Ascending aorta (tissue), 2 donors: ENCODE measurements at regions not wholly inside any gene's neighbourhood (a gene's known extent, or its start where the extent isn't known, plus 50 kb on each side); places are given as distances from the start of the nearest gene placed in this dataset.

Source experiments
- DNase-seq, 2 donors: peaks; one replicate each; pipeline ENCODE4 v3.0.0-alpha.2; 2019; ENCODE audit warnings: low spot score in 2 of 2
- H3K27ac ChIP-seq, 2 donors: fragments of 200-600 bp; sonication (generic); one replicate each; pipeline ENCODE4 v1.5.1; 2016 to 2017; ENCODE audit warnings: mild to moderate bottlenecking in 1 of 2
- H3K27me3 ChIP-seq: fragments of 200-600 bp; sonication (generic); one replicate; pipeline ENCODE4 v1.5.1; 2017
- H3K36me3 ChIP-seq, 2 donors: fragments of 200-600 bp; sonication (generic); one replicate each; pipeline ENCODE4 v1.5.1; 2016
- H3K4me1 ChIP-seq, 2 donors: fragments of 200-600 bp; sonication (generic); one replicate each; pipeline ENCODE4 v1.5.1; 2016 to 2017; ENCODE audit warnings: mild to moderate bottlenecking in 1 of 2
- H3K4me3 ChIP-seq, 2 donors: fragments of 200-600 bp; sonication (generic); one replicate each; pipeline ENCODE4 v1.5.1; 2016 to 2017; ENCODE audit warnings: mild to moderate bottlenecking in 1 of 2
- H3K9me3 ChIP-seq, 2 donors: fragments of 200-600 bp; sonication (generic); one replicate each; pipeline ENCODE4 v1.5.1; 2016
- intact Hi-C: fragments of 100-400 bp; cut with DNase I; formaldehyde crosslinking; loops from one replicate; pipeline ENCODE4 v1.15.1; 2023
- TF ChIP-seq, protein P1 (sequence below), 3 experiments: fragments of 200-600 bp in 2 of 3; fragments of 450-650 bp in 1 of 3; sonication (generic) in 2 of 3; IDR thresholded peaks; one replicate each; pipeline ENCODE4 v1.5.1; 2016 to 2019; ENCODE audit warnings: antibody characterized with exemption in 3 of 3, mild to moderate bottlenecking in 1 of 3, moderate library complexity in 1 of 3

DNA sequence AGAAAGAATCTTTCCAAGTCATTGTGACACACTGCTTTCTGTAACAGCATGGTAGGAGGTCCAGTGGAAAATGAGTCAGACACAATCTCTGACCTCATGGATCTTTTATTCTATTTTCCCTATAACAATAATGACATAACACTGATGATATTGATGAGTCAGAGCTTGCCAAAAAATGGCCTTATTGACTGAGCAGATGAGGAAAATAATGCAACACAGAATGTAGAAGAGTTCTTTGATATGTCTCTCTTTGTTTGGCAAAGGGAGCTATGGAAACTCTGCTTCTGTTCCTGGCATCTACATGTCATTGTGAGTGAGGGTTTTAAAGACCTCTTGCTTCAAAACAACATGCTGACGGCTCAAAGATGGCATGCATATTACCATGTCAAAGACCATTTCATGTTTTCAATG, 443.1 kb upstream of the ZNF608 start:
- TF ChIP-seq, protein P1, sequence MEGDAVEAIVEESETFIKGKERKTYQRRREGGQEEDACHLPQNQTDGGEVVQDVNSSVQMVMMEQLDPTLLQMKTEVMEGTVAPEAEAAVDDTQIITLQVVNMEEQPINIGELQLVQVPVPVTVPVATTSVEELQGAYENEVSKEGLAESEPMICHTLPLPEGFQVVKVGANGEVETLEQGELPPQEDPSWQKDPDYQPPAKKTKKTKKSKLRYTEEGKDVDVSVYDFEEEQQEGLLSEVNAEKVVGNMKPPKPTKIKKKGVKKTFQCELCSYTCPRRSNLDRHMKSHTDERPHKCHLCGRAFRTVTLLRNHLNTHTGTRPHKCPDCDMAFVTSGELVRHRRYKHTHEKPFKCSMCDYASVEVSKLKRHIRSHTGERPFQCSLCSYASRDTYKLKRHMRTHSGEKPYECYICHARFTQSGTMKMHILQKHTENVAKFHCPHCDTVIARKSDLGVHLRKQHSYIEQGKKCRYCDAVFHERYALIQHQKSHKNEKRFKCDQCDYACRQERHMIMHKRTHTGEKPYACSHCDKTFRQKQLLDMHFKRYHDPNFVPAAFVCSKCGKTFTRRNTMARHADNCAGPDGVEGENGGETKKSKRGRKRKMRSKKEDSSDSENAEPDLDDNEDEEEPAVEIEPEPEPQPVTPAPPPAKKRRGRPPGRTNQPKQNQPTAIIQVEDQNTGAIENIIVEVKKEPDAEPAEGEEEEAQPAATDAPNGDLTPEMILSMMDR (IDR thresholded peaks at IDR 0.05): no peak
- intact Hi-C loops: no loop called here
- DNase-seq: no peak
- no peaks in the 10 kb centered on the region for H3K36me3 ChIP-seq
- no peaks in the 10 kb centered on the region for H3K27me3 ChIP-seq
- H3K9me3 ChIP-seq: no peaks in the 10 kb centered on the region
- no peak overlapping the region for H3K4me3 ChIP-seq
- H3K27ac ChIP-seq: no peak overlapping the region
- H3K4me1 ChIP-seq: no peaks in the 10 kb centered on the region

DNA sequence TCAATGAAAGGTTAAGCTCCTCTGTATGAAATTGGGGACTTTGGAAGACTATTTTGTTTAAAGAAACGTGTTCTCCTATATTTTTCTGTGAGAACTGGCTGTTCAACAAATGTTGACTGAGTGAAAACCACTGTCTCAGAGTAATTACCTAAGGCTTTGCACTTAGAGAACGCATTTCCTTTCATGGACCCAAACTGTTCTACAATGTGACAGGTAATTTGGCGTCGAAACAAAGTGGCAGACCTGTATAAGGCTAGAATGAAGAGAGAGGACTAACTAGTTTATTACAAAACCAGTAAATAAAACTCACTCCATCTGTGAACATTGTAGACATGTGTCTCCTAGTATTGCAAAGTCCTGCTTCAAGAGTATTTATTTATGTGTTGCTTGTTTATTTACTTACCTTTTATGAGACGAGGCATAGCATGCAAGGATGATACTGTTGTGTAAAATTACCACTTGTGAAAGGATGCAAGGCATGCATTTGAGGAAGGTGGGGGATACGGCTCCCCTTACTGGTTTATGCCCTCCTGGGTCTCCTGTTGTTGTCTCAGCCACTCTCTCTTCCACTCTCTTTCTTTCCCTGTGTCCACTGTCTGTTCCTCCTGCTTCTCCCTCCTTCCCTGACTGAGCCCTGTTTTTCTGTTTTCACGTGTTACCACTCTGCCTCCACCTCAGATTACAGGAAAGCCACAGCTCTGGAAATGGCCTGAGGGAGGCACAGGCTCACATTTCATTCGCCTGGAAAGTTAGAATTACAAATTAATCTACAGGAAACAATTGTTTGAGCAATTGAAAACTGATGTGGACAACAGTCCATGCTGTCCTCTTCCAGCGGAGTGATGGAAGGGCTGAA, 444.0 kb upstream of the ZNF608 start:
- H3K4me1 ChIP-seq: no peaks in the 10 kb centered on the region
- no peak for DNase-seq
- no peaks in the 10 kb centered on the region for H3K27me3 ChIP-seq
- TF ChIP-seq, protein P1 (IDR thresholded peaks at IDR 0.05): no peak
- intact Hi-C loops: no loop called here
- H3K4me3 ChIP-seq: no peak overlapping the region
- H3K27ac ChIP-seq: no peak overlapping the region
- no peaks in the 10 kb centered on the region for H3K9me3 ChIP-seq
- H3K36me3 ChIP-seq: no peaks in the 10 kb centered on the region

DNA sequence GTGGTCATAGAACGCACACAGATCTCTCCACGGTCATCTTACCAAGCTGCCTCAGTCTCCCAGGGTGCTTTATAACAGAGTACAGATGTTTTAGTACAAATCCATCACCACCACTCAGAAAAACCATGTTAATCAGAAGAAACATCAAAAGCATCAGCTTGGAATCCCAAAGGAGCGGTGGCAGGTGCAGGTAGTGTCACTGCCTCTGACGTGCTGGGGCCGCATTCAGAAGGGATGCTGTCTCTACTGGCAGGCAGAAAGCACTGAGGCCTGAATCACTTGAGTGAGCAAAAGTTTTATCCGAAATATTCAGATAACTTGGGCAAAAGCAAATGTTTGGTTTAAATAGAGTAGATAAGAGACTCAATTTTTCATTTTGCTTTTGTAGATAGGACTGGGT, 448.4 kb upstream of the ZNF608 start:
- Histone ChIP-seq H3K27ac (no peak overlapping the region), H3K4me1 (no peaks in the 10 kb centered on the region), H3K27me3 (no peaks in the 10 kb centered on the region), H3K36me3 (no peaks in the 10 kb centered on the region), H3K9me3 (no peaks in the 10 kb centered on the region), H3K4me3 (no peak overlapping the region)
- no peak for DNase-seq
- TF ChIP-seq, protein P1 (IDR thresholded peaks at IDR 0.05): no peak
- intact Hi-C loops: no loop called here

DNA sequence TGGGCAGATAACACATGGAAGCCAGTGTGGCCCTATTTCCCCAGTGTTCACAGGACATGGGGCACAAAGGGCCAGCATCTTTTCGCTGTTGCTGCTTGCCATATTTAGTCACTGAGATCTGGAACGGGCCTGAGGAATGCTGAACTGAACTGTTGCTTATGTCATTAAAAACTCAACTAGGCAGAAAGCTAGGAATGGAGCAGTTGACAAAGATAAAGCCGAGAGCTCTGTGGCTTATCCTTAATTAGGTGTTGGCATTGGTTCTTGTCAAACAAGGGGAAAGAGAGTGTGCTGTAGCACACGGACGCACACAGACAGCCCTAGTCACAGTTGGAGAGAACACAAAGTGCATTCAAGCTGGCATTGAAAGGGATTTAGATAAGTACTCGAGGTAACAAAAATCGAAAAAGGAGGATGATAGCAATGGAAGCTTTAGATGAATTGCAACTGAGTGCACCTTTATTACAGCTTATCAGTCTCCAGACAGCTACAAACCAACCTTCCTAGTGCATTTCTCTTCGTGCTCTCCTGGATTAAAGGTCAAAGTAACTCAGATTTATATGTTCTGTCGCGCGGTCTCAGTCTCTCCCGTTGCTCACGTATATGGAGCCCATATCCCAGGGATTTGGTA, 450.2 kb upstream of the ZNF608 start:
- Histone ChIP-seq H3K4me1 (no peaks in the 10 kb centered on the region), H3K36me3 (no peaks in the 10 kb centered on the region), H3K4me3 (no peak overlapping the region), H3K27me3 (no peaks in the 10 kb centered on the region), H3K9me3 (no peaks in the 10 kb centered on the region), H3K27ac (no peak overlapping the region)
- intact Hi-C loops: no loop called here
- no peak for DNase-seq
- TF ChIP-seq, protein P1 (IDR thresholded peaks at IDR 0.05): no peak

DNA sequence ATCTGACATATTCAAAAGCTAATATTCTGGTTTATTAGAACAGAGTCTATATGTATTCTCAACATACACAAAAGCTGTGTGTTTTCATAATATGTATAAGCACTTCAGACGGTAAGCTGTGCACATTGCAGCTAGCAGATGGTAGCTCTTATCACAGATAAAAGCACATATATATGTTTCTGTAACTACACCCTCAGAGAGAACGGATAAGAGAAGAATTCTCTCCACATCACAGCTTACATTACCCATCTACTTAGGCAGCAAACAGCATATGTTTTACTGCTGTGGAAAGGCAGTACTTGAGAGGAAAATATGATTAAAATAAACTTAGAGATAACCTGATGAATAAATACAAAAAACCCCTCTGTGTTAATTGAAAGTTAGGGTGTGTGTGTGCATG, 450.9 kb upstream of the ZNF608 start:
- H3K4me1 ChIP-seq: no peaks in the 10 kb centered on the region
- H3K9me3 ChIP-seq: no peaks in the 10 kb centered on the region
- H3K36me3 ChIP-seq: no peaks in the 10 kb centered on the region
- H3K27me3 ChIP-seq: no peaks in the 10 kb centered on the region
- TF ChIP-seq, protein P1 (IDR thresholded peaks at IDR 0.05): no peak
- intact Hi-C loops: no loop called here
- DNase-seq: no peak
- no peak overlapping the region for H3K4me3 ChIP-seq
- no peak overlapping the region for H3K27ac ChIP-seq
